SK-N-MC (cell line): ENCODE measurements at regions not wholly inside any gene's neighbourhood (a gene's known extent, or its start where the extent isn't known, plus 50 kb on each side); places are given as distances from the start of the nearest gene placed in this dataset.

ENCODE experiments used
- DNase-seq: peaks from one replicate; pipeline ENCODE4 v3.0.0-alpha.2; 2011; ENCODE audit warnings: low read depth, low spot score
- H3K27ac ChIP-seq: fragments of 200-600 bp; sonication (generic); 2 replicates; pipeline ENCODE4 v1.5.1; 2016; ENCODE audit warnings: mixed run types
- H3K36me3 ChIP-seq: fragments of 200-600 bp; sonication (generic); 2 replicates; pipeline ENCODE4 v1.6.1; 2017; ENCODE audit warnings: antibody characterized with exemption, low read length, mixed read lengths; ENCODE audit not compliant: insufficient read depth
- H3K4me3 ChIP-seq: fragments of 200-600 bp; sonication (generic); 2 replicates; pipeline ENCODE4 v1.5.1; 2016
- H3K9ac ChIP-seq: fragments of 200-600 bp; sonication (generic); 2 replicates; pipeline ENCODE4 v1.8.0; 2017; ENCODE audit warnings: mixed run types, mixed read lengths; ENCODE audit not compliant: insufficient read length
- H3K9me3 ChIP-seq: fragments of 200-600 bp; sonication (generic); 2 replicates; pipeline ENCODE4 v1.6.1; 2017; ENCODE audit warnings: low read depth, mild to moderate bottlenecking, antibody characterized with exemption, low read length, moderate library complexity, mixed read lengths
- EZH2 ChIP-seq: fragments of 200-600 bp; sonication (generic); IDR thresholded peaks from one replicate; pipeline ENCODE4 v1.6.1; 2017; ENCODE audit warnings: antibody characterized with exemption
- FOXP2 ChIP-seq: optimal IDR thresholded peaks from 2 replicates; pipeline ENCODE3; 2011; ENCODE audit warnings: mild to moderate bottlenecking, moderate library complexity; ENCODE audit not compliant: insufficient read depth; ENCODE audit errors: extremely low read length, control extremely low read depth
- POLR2AphosphoS5 ChIP-seq: IDR thresholded peaks from 2 replicates; pipeline ENCODE4 v1.6.1; 2012; ENCODE audit warnings: mild to moderate bottlenecking, low read depth, low read length, borderline replicate concordance

GRCh38 chr4:33882246-33882990 lies 2361.9 kb downstream of the ARAP2 start:
- no peaks in the 10 kb centered on the region for H3K9me3 ChIP-seq
- no peak overlapping the region for H3K27ac ChIP-seq
- no peak for DNase-seq
- H3K9ac ChIP-seq = no peak overlapping the region
- H3K4me3 ChIP-seq = no peak overlapping the region
- TF ChIP-seq FOXP2 (no peak), POLR2AphosphoS5 (no peak), EZH2 (no peak)
- H3K36me3 ChIP-seq = no peaks in the 10 kb centered on the region

GRCh38 chr4:33883111-33883510 lies 2361.2 kb downstream of the ARAP2 start:
- H3K9me3 ChIP-seq = no peaks in the 10 kb centered on the region
- TF ChIP-seq EZH2 (no peak), POLR2AphosphoS5 (no peak)
- H3K27ac ChIP-seq = no peak overlapping the region
- no peaks in the 10 kb centered on the region for H3K36me3 ChIP-seq
- H3K4me3 ChIP-seq = no peak overlapping the region
- no peak for DNase-seq
- H3K9ac ChIP-seq = no peak overlapping the region

GRCh38 chr4:33886356-33886755 lies 2358.0 kb downstream of the ARAP2 start:
- TF ChIP-seq FOXP2 = no peak
- no peak for TF ChIP-seq EZH2
- TF ChIP-seq POLR2AphosphoS5 = no peak
- H3K9ac ChIP-seq = no peak overlapping the region
- DNase-seq = no peak
- H3K4me3 ChIP-seq = no peak overlapping the region
- H3K36me3 ChIP-seq = no peaks in the 10 kb centered on the region
- H3K9me3 ChIP-seq = no peaks in the 10 kb centered on the region
- no peak overlapping the region for H3K27ac ChIP-seq

- no peak for TF ChIP-seq POLR2AphosphoS5
- TF ChIP-seq EZH2 = no peak
- no peak for TF ChIP-seq FOXP2
- no peaks in the 10 kb centered on the region for H3K9me3 ChIP-seq
- no peak overlapping the region for H3K4me3 ChIP-seq
- H3K36me3 ChIP-seq = no peaks in the 10 kb centered on the region
- no peak for DNase-seq
- H3K27ac ChIP-seq = no peak overlapping the region
- no peak overlapping the region for H3K9ac ChIP-seq
These were observed 2353.5 kb downstream of the ARAP2 start for GRCh38 chr4:33890841-33891240.

- no peak for DNase-seq
- H3K9me3 ChIP-seq = no peaks in the 10 kb centered on the region
- no peak for TF ChIP-seq POLR2AphosphoS5
- no peak for TF ChIP-seq EZH2
- TF ChIP-seq FOXP2 = no peak
- no peaks in the 10 kb centered on the region for H3K36me3 ChIP-seq
- no peak overlapping the region for H3K27ac ChIP-seq
- no peak overlapping the region for H3K9ac ChIP-seq
- no peak overlapping the region for H3K4me3 ChIP-seq
These were observed 2332.4 kb downstream of the ARAP2 start for GRCh38 chr4:33911959-33912358.

GRCh38 chr4:33914386-33914785 lies 2329.9 kb downstream of the ARAP2 start:
- H3K36me3 ChIP-seq = no peaks in the 10 kb centered on the region
- H3K9ac ChIP-seq = no peak overlapping the region
- TF ChIP-seq EZH2 (no peak), POLR2AphosphoS5 (no peak), FOXP2 (no peak)
- H3K9me3 ChIP-seq = no peaks in the 10 kb centered on the region
- H3K27ac ChIP-seq = no peak overlapping the region
- DNase-seq = no peak
- H3K4me3 ChIP-seq = no peak overlapping the region

- Histone ChIP-seq H3K36me3 (no peaks in the 10 kb centered on the region), H3K9ac (no peak overlapping the region), H3K27ac (no peak overlapping the region), H3K9me3 (no peaks in the 10 kb centered on the region), H3K4me3 (no peak overlapping the region)
- TF ChIP-seq EZH2 = no peak
- TF ChIP-seq FOXP2 = no peak
- TF ChIP-seq POLR2AphosphoS5 = no peak
- DNase-seq = no peak
These were observed 2320.8 kb downstream of the ARAP2 start for GRCh38 chr4:33923469-33923868.

GRCh38 chr4:33924239-33924638 lies 2320.1 kb downstream of the ARAP2 start:
- H3K9ac ChIP-seq = no peak overlapping the region
- H3K4me3 ChIP-seq = no peak overlapping the region
- H3K36me3 ChIP-seq = no peaks in the 10 kb centered on the region
- H3K9me3 ChIP-seq = no peaks in the 10 kb centered on the region
- no peak overlapping the region for H3K27ac ChIP-seq
- DNase-seq = no peak
- no peak for TF ChIP-seq FOXP2

GRCh38 chr4:33924811-33925210 lies 2319.5 kb downstream of the ARAP2 start:
- Histone ChIP-seq H3K9ac (no peak overlapping the region), H3K36me3 (no peaks in the 10 kb centered on the region), H3K9me3 (no peaks in the 10 kb centered on the region), H3K27ac (no peak overlapping the region), H3K4me3 (no peak overlapping the region)
- TF ChIP-seq EZH2 = no peak
- no peak for TF ChIP-seq POLR2AphosphoS5
- TF ChIP-seq FOXP2 = no peak
- DNase-seq = no peak
